ENCODE measurements at regions not wholly inside any gene's neighbourhood (a gene's known extent, or its start where the extent isn't known, plus 50 kb on each side); places are given as distances from the start of the nearest gene placed in this dataset.

- peaks cover 8% of the 10 kb centered on the region; the same call in 1 of the 2 replicates for H3K4me1 ChIP-seq (ENCODE audit: insufficient read depth)
- H3F3A ChIP-seq (replicated peaks; ENCODE audit: low read depth) = no peaks in the 10 kb centered on the region
- DNase-seq (ENCODE audit: low spot score) (peak; percentile 4), ATAC-seq (no peak)
- Mint-ChIP-seq H3K4me3 (no peak overlapping the region), H3K27me3 (ENCODE audit: insufficient read depth, low read depth, poor library complexity) (peaks cover 13% of the 10 kb centered on the region), H3K36me3 (ENCODE audit: low read depth) (peaks cover 14% of the 10 kb centered on the region), H3K27ac (no peak overlapping the region), H3K9me3 (peaks cover 17% of the 10 kb centered on the region), H3K4me1 (peaks cover 17% of the 10 kb centered on the region)
- H2AFZ ChIP-seq = peak overlapping the region; percentile 53; the same call in 1 of the 2 replicates
- TF ChIP-seq ZNF462 (CRISPR knock-in tag; IDR thresholded peaks at IDR 0.05) = no peak
- TF ChIP-seq CREB1 (CRISPR knock-in tag; IDR thresholded peaks at IDR 0.05; ENCODE audit: low read depth) = no peak
- TF ChIP-seq ZNF114 (CRISPR knock-in tag; IDR thresholded peaks at IDR 0.05) = no peak
- no peak for TF ChIP-seq NANOG (IDR thresholded peaks at IDR 0.05; ENCODE audit: borderline replicate concordance)
- TF ChIP-seq POLR2AphosphoS5 (IDR thresholded peaks at IDR 0.05; ENCODE audit: low read depth) = no peak
- no peak for TF ChIP-seq REST (IDR thresholded peaks at IDR 0.05; ENCODE audit: unreplicated experiment)
- TF ChIP-seq ZNF331 (CRISPR knock-in tag; IDR thresholded peaks at IDR 0.05; ENCODE audit: low read depth) = no peak
- no peak for TF ChIP-seq JUNB (IDR thresholded peaks at IDR 0.05; ENCODE audit: unreplicated experiment)
- H4K20me1 ChIP-seq (replicated peaks; ENCODE audit: insufficient read depth) = no peaks in the 10 kb centered on the region
- no peaks in the 10 kb centered on the region for H3K27me3 ChIP-seq (ENCODE audit: insufficient read depth)
- no peak overlapping the region for H3K27ac ChIP-seq (ENCODE audit: low read depth)
- H3K4me3 ChIP-seq = no peak overlapping the region
- H3K4me2 ChIP-seq = 0 out of 2 replicates have a peak overlapping the region, but pooled peaks have one; percentile 21
- no peaks in the 10 kb centered on the region for H3K79me2 ChIP-seq (replicated peaks; ENCODE audit: insufficient read depth)
- peaks cover 17% of the 10 kb centered on the region; the same call in 1 of the 2 replicates for H3K9me2 ChIP-seq (ENCODE audit: insufficient read depth)
- 0 out of 2 replicates have a peak, but pooled peaks cover 3% of the 10 kb centered on the region for H3K36me3 ChIP-seq (ENCODE audit: insufficient read depth)
These were observed 293.5 kb downstream of the GPAM start for GRCh38 chr10:111890046-111890445.
